HepG2 (cell line): ENCODE measurements at regions not wholly inside any gene's neighbourhood (a gene's known extent, or its start where the extent isn't known, plus 50 kb on each side); places are given as distances from the start of the nearest gene placed in this dataset.

ENCODE experiments used
- CERS6 ChIP-seq: sonication (generic); formaldehyde crosslinking; IDR thresholded peaks from 2 replicates; pipeline ENCODE4 v1.5.0; 2020; ENCODE audit warnings: missing genetic modification reagents
- DPF2 ChIP-seq: sonication (generic); formaldehyde crosslinking; IDR thresholded peaks from 2 replicates; pipeline ENCODE4 v1.4.0; 2020; ENCODE audit warnings: mild to moderate bottlenecking, low read depth, missing genetic modification reagents, borderline replicate concordance
- FOXA3 ChIP-seq: IDR thresholded peaks from 2 replicates; pipeline ENCODE4 v1.6.1; 2016; ENCODE audit warnings: missing genetic modification reagents, missing compliant biosample characterization
- HOXA9 ChIP-seq: sonication (generic); formaldehyde crosslinking; IDR thresholded peaks from 2 replicates; pipeline ENCODE4 v1.8.1; 2022; ENCODE audit warnings: missing genetic modification reagents, mild to moderate bottlenecking, moderate library complexity, borderline replicate concordance
- JARID2 ChIP-seq: sonication (generic); formaldehyde crosslinking; IDR thresholded peaks from 2 replicates; pipeline ENCODE4 v1.8.1; 2023; ENCODE audit warnings: missing genetic modification reagents, inconsistent platforms; ENCODE audit not compliant: insufficient replicate concordance
- KAT8 ChIP-seq: IDR thresholded peaks from 2 replicates; pipeline ENCODE4 v1.6.1; 2016; ENCODE audit warnings: missing genetic modification reagents, missing compliant biosample characterization
- NFYB ChIP-seq: sonication (generic); formaldehyde crosslinking; IDR thresholded peaks from 2 replicates; pipeline ENCODE4 v1.4.0; 2020; ENCODE audit warnings: missing genetic modification reagents
- RFX5 ChIP-seq: IDR thresholded peaks from 2 replicates; pipeline ENCODE4 v1.6.1; 2011; ENCODE audit warnings: low read depth, low read length, improper control_type of control experiment
- RORA ChIP-seq: sonication (generic); formaldehyde crosslinking; IDR thresholded peaks from 2 replicates; pipeline ENCODE4 v1.5.0; 2020; ENCODE audit warnings: mild to moderate bottlenecking, missing genetic modification reagents, moderate library complexity
- ZBTB33 ChIP-seq: sonication (generic); formaldehyde crosslinking; IDR thresholded peaks from 2 replicates; pipeline ENCODE4 v1.4.0; 2020; ENCODE audit warnings: missing genetic modification reagents
- ZBTB46 ChIP-seq: sonication (generic); formaldehyde crosslinking; IDR thresholded peaks from 2 replicates; pipeline ENCODE4 v1.4.0; 2020; ENCODE audit warnings: mild to moderate bottlenecking, missing genetic modification reagents, borderline replicate concordance
- ZEB1 ChIP-seq: IDR thresholded peaks from 2 replicates; pipeline ENCODE4 v1.6.1; 2012; ENCODE audit warnings: mild to moderate bottlenecking, low read depth, inconsistent platforms; ENCODE audit not compliant: insufficient replicate concordance
- ZKSCAN5 ChIP-seq: sonication (generic); formaldehyde crosslinking; IDR thresholded peaks from 2 replicates; pipeline ENCODE4 v1.5.1; 2020; ENCODE audit warnings: mild to moderate bottlenecking, missing genetic modification reagents
- ZNF44 ChIP-seq: sonication (generic); formaldehyde crosslinking; IDR thresholded peaks from 2 replicates; pipeline ENCODE4 v1.5.1; 2020; ENCODE audit warnings: mild to moderate bottlenecking, missing genetic modification reagents
- ZNF563 ChIP-seq: sonication (generic); formaldehyde crosslinking; IDR thresholded peaks from 2 replicates; pipeline ENCODE4 v1.8.0; 2022; ENCODE audit warnings: mild to moderate bottlenecking, moderate library complexity, missing genetic modification reagents
- ZNF878 ChIP-seq: sonication (generic); formaldehyde crosslinking; IDR thresholded peaks from 2 replicates; pipeline ENCODE4 v1.8.1; 2023; ENCODE audit warnings: mild to moderate bottlenecking, missing genetic modification reagents, moderate library complexity
- TF ChIP-seq, protein P1 (sequence below): sonication (generic); formaldehyde crosslinking; IDR thresholded peaks from 2 replicates; pipeline ENCODE4 v1.4.0; 2020; ENCODE audit warnings: missing genetic modification reagents, mild to moderate bottlenecking, borderline replicate concordance
- TF ChIP-seq, protein P2 (sequence below): sonication (generic); formaldehyde crosslinking; conservative IDR thresholded peaks from 2 replicates; pipeline ENCODE4 v1.8.1; 2023; ENCODE audit warnings: missing genetic modification reagents

DNA sequence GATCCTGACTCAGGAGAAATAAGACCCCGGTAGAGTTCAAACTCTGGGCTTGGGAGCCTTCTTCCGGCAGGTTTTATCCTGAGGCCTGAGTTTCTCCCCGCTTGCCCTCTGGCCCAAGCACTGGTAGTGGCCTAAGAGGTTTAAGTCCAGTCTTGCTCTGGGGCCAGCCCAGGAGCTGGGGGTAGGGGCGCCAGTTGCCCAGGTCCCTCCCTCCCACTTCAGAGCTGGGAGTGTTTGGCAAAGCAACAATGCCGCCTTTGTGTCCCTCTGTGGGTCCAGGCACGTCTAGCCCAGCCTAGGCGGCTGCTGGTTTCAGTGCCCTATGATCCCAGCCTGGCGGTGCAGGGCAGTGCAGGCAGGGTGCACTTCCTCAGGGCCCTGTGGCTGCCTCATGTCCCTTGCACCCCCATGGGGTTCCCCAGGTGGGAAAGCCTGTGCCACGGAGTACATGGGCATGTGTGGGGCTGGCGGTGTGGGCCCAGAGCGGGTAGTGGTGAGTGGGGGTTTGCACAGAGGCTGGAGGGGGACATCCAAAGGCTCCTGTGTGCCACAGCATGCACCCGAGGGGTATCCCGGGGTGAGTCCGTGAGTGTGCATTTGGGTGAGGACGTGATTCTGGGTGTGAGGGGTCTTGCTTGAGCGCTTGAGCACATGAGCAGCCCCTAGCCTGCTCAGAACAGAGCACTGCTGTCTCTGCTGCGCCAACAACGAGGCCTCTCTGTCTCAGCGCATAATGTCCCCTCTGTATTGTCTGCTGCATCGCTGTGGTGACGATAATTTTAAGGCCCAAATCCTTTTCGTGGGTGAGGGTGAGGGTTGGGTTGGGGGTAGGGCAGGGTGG, 61.7 kb upstream of the PSD2 start (continued):
- peak; percentile 84; the same call in 1 of the 2 replicates for TF ChIP-seq ZBTB46 (CRISPR knock-in tag)
- TF ChIP-seq, protein P1, sequence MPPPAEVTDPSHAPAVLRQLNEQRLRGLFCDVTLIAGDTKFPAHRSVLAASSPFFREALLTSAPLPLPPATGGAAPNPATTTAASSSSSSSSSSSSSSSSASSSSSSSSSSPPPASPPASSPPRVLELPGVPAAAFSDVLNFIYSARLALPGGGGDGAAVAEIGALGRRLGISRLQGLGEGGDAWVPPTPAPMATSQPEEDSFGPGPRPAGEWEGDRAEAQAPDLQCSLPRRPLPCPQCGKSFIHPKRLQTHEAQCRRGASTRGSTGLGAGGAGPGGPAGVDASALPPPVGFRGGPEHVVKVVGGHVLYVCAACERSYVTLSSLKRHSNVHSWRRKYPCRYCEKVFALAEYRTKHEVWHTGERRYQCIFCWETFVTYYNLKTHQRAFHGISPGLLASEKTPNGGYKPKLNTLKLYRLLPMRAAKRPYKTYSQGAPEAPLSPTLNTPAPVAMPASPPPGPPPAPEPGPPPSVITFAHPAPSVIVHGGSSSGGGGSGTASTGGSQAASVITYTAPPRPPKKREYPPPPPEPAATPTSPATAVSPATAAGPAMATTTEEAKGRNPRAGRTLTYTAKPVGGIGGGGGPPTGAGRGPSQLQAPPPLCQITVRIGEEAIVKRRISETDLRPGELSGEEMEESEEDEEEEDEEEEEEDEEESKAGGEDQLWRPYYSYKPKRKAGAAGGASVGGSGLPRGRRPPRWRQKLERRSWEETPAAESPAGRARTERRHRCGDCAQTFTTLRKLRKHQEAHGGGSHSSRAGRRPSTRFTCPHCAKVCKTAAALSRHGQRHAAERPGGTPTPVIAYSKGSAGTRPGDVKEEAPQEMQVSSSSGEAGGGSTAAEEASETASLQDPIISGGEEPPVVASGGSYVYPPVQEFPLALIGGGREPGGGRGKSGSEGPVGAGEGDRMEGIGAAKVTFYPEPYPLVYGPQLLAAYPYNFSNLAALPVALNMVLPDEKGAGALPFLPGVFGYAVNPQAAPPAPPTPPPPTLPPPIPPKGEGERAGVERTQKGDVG: peak; percentile 67; the same call in 1 of the 2 replicates
- no peak for TF ChIP-seq RFX5
- peak; percentile 71 for TF ChIP-seq FOXA3 (CRISPR knock-in tag)
- TF ChIP-seq KAT8: peak; percentile 78; the same call in 1 of the 2 replicates
- peak; percentile 42; the same call in 1 of the 2 replicates for TF ChIP-seq ZBTB33 (CRISPR knock-in tag)
- no peak for TF ChIP-seq RORA
- peak; percentile 40 for TF ChIP-seq JARID2 (CRISPR knock-in tag)
- peak; percentile 77; the same call in 1 of the 2 replicates for TF ChIP-seq ZNF878
- TF ChIP-seq, protein P2, sequence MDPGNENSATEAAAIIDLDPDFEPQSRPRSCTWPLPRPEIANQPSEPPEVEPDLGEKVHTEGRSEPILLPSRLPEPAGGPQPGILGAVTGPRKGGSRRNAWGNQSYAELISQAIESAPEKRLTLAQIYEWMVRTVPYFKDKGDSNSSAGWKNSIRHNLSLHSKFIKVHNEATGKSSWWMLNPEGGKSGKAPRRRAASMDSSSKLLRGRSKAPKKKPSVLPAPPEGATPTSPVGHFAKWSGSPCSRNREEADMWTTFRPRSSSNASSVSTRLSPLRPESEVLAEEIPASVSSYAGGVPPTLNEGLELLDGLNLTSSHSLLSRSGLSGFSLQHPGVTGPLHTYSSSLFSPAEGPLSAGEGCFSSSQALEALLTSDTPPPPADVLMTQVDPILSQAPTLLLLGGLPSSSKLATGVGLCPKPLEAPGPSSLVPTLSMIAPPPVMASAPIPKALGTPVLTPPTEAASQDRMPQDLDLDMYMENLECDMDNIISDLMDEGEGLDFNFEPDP: no peak
- no peak for TF ChIP-seq ZNF44
- TF ChIP-seq ZEB1: peak; percentile 74
- TF ChIP-seq ZNF563: no peak; the same call in 1 of the 2 replicates
- TF ChIP-seq HOXA9: 0 out of 2 replicates have a peak, but pooled peaks have one; percentile 54
- no peak for TF ChIP-seq CERS6 (CRISPR knock-in tag)
- TF ChIP-seq DPF2: peak; percentile 75
- no peak; the same call in 1 of the 2 replicates for TF ChIP-seq ZKSCAN5 (CRISPR knock-in tag)
- no peak for TF ChIP-seq NFYB (CRISPR knock-in tag)
